H9 (cell line): ENCODE measurements at regions not wholly inside any gene's neighbourhood (a gene's known extent, or its start where the extent isn't known, plus 50 kb on each side); places are given as distances from the start of the nearest gene placed in this dataset.

Experiments used
- DNase-seq: peaks from one replicate; pipeline ENCODE4 v3.0.0-alpha.2; 2017
- H2AFZ ChIP-seq: one replicate; pipeline ENCODE4 v1.6.1; 2013; ENCODE audit warnings: mild to moderate bottlenecking, low read length, control low read depth, moderate library complexity
- H2AK5ac ChIP-seq: 2 replicates; pipeline ENCODE4 v1.6.1; 2013; ENCODE audit warnings: low read length, control low read depth, mixed read lengths; ENCODE audit not compliant: insufficient read length
- H2BK120ac ChIP-seq: one replicate; pipeline ENCODE4 v1.6.1; 2013; ENCODE audit warnings: low read depth, mild to moderate bottlenecking, low read length, control low read depth, inconsistent platforms; ENCODE audit not compliant: poor library complexity, severe bottlenecking
- H2BK12ac ChIP-seq: 2 replicates; pipeline ENCODE4 v1.6.1; 2013; ENCODE audit warnings: low read length, control low read depth, mixed read lengths, low read depth; ENCODE audit not compliant: insufficient read length
- H2BK15ac ChIP-seq: 2 replicates; pipeline ENCODE4 v1.6.1; 2013; ENCODE audit warnings: low read depth, low read length, control low read depth
- H2BK20ac ChIP-seq: one replicate; pipeline ENCODE4 v1.6.1; 2013; ENCODE audit warnings: low read depth, mild to moderate bottlenecking, low read length, control low read depth, inconsistent platforms; ENCODE audit not compliant: poor library complexity, severe bottlenecking
- H2BK5ac ChIP-seq: 2 replicates; pipeline ENCODE4 v1.6.1; 2013; ENCODE audit warnings: low read length, control low read depth, mixed read lengths; ENCODE audit not compliant: insufficient read length
- H3K14ac ChIP-seq: 2 replicates; pipeline ENCODE4 v1.6.1; 2013; ENCODE audit warnings: low read length, control low read depth; ENCODE audit not compliant: insufficient read depth
- H3K18ac ChIP-seq: 2 replicates; pipeline ENCODE4 v1.6.1; 2013; ENCODE audit warnings: low read depth, mild to moderate bottlenecking, mixed read lengths, low read length, control low read depth; ENCODE audit not compliant: insufficient read length
- H3K23ac ChIP-seq: 2 replicates; pipeline ENCODE4 v1.6.1; 2013; ENCODE audit warnings: low read length, control low read depth, mixed read lengths, low read depth; ENCODE audit not compliant: insufficient read length
- H3K23me2 ChIP-seq: 2 replicates; pipeline ENCODE4 v1.6.1; 2013; ENCODE audit warnings: low read depth, mild to moderate bottlenecking, mixed read lengths, low read length, control low read depth; ENCODE audit not compliant: insufficient read length, poor library complexity, severe bottlenecking
- H3K27ac ChIP-seq: 2 replicates; pipeline ENCODE4 v1.5.1; 2013; ENCODE audit warnings: low read length, control low read depth, mixed read lengths, low read depth; ENCODE audit not compliant: insufficient read length
- H3K27me3 ChIP-seq: 2 replicates; pipeline ENCODE4 v1.6.1; 2013; ENCODE audit warnings: low read length, control low read depth, inconsistent platforms; ENCODE audit not compliant: insufficient read depth
- H3K4ac ChIP-seq: 2 replicates; pipeline ENCODE4 v1.6.1; 2013; ENCODE audit warnings: low read depth, mild to moderate bottlenecking, control low read depth, inconsistent platforms, low read length, moderate library complexity
- H3K4me1 ChIP-seq: 2 replicates; pipeline ENCODE4 v1.6.1; 2013; ENCODE audit warnings: low read length, control low read depth, inconsistent platforms; ENCODE audit not compliant: insufficient read depth
- H3K4me2 ChIP-seq: 2 replicates; pipeline ENCODE4 v1.6.1; 2013; ENCODE audit warnings: low read length, control low read depth, mixed read lengths; ENCODE audit not compliant: insufficient read length, insufficient read depth
- H3K56ac ChIP-seq: 2 replicates; pipeline ENCODE4 v1.6.1; 2013; ENCODE audit warnings: low read depth, mild to moderate bottlenecking, mixed read lengths, low read length, control low read depth; ENCODE audit not compliant: insufficient read length
- H3K79me1 ChIP-seq: 2 replicates; pipeline ENCODE4 v1.6.1; 2013; ENCODE audit warnings: low read depth, mild to moderate bottlenecking, moderate library complexity, low read length, control low read depth, inconsistent platforms; ENCODE audit not compliant: insufficient read depth, poor library complexity, severe bottlenecking
- H3K79me2 ChIP-seq: 2 replicates; pipeline ENCODE4 v1.6.1; 2013; ENCODE audit warnings: low read length, control low read depth, inconsistent platforms; ENCODE audit not compliant: insufficient read depth
- H3K9ac ChIP-seq: 2 replicates; pipeline ENCODE4 v1.6.1; 2013; ENCODE audit warnings: low read length, control low read depth, mixed read lengths; ENCODE audit not compliant: insufficient read length; ENCODE audit errors: extremely low read depth
- H3K9me3 ChIP-seq: one replicate; pipeline ENCODE4 v1.6.1; 2013; ENCODE audit warnings: low read depth, low read length, inconsistent platforms; ENCODE audit not compliant: control insufficient read depth
- H3T11ph ChIP-seq: one replicate; pipeline ENCODE4 v1.6.1; 2013; ENCODE audit warnings: mild to moderate bottlenecking, low read length, control low read depth, inconsistent platforms
- H4K20me1 ChIP-seq: one replicate; pipeline ENCODE4 v1.6.1; 2013; ENCODE audit not compliant: control insufficient read depth, insufficient read length, insufficient read depth
- H4K5ac ChIP-seq: 2 replicates; pipeline ENCODE4 v1.6.1; 2013; ENCODE audit warnings: low read depth, mild to moderate bottlenecking, mixed read lengths, low read length, control low read depth; ENCODE audit not compliant: insufficient read length
- H4K8ac ChIP-seq: replicated peaks from 2 replicates; pipeline ENCODE4 v1.6.1; 2013; ENCODE audit warnings: low read length, control low read depth, mixed read lengths, low read depth; ENCODE audit not compliant: insufficient read length
- H4K91ac ChIP-seq: 2 replicates; pipeline ENCODE4 v1.6.1; 2013; ENCODE audit warnings: low read depth, mild to moderate bottlenecking, moderate library complexity, mixed read lengths, low read length, control low read depth; ENCODE audit not compliant: insufficient read length
- H3K27ac Mint-ChIP-seq, 3 experiments: 2 replicates in 2 of 3; 3 replicates in 1 of 3; pipeline ENCODE4 v1.8.0; 2020 to 2021; ENCODE audit warnings: mixed read lengths in 3 of 3, mild to moderate bottlenecking in 1 of 3, moderate library complexity in 1 of 3
- H3K27me3 Mint-ChIP-seq: 2 replicates; pipeline ENCODE4 v1.8.0; 2021; ENCODE audit warnings: low read depth, mild to moderate bottlenecking, moderate library complexity, mixed read lengths
- H3K36me3 Mint-ChIP-seq, 3 experiments: 2 replicates in 2 of 3; 3 replicates in 1 of 3; pipeline ENCODE4 v1.8.0; 2020 to 2021; ENCODE audit warnings: low read depth in 3 of 3, mixed read lengths in 3 of 3; ENCODE audit not compliant: insufficient read depth in 1 of 3
- H3K4me1 Mint-ChIP-seq, 2 experiments: 2 replicates each; pipeline ENCODE4 v1.8.0; 2020; ENCODE audit warnings: mixed read lengths in 2 of 2
- H3K4me3 Mint-ChIP-seq, 2 experiments: 2 replicates in 1 of 2; 3 replicates in 1 of 2; pipeline ENCODE4 v1.8.0; 2020 to 2021; ENCODE audit warnings: mild to moderate bottlenecking in 2 of 2, mixed read lengths in 2 of 2, moderate library complexity in 1 of 2
- H3K9me3 Mint-ChIP-seq, 2 experiments: 2 replicates in 1 of 2; 3 replicates in 1 of 2; pipeline ENCODE4 v1.8.0; 2020; ENCODE audit warnings: mild to moderate bottlenecking in 2 of 2, mixed read lengths in 2 of 2, moderate library complexity in 1 of 2
- CTCF ChIP-seq: fragments of 200-600 bp; sonication (generic); conservative IDR thresholded peaks from 3 replicates; pipeline ENCODE4 v1.8.0; 2021; ENCODE audit warnings: antibody characterized with exemption, mild to moderate bottlenecking
- WGBS: extraction: QIAGEN DNeasy Blood & Tissue Kit; methylation state at CpG from one replicate; pipeline ENCODE4 v1.1.7; 2013; ENCODE audit warnings: missing lambda C conversion rate, low lambda C conversion rate, mixed read lengths; ENCODE audit not compliant: insufficient read length; ENCODE audit errors: extremely low coverage; 5-methylcytosine and 5-hydroxymethylcytosine counted together

- Histone ChIP-seq H3K56ac (no peak overlapping the region), H2AK5ac (no peak overlapping the region), H3K4ac (no peak overlapping the region), H3K27ac (no peak overlapping the region), H3K4me2 (no peak overlapping the region), H3T11ph (no peak overlapping the region), H3K4me1 (no peaks in the 10 kb centered on the region), H4K91ac (no peak overlapping the region), H3K79me1 (no peaks in the 10 kb centered on the region), H3K27me3 (no peaks in the 10 kb centered on the region), H4K20me1 (no peaks in the 10 kb centered on the region), H2BK120ac (no peak overlapping the region), H3K9ac (no peak overlapping the region), H2BK5ac (no peak overlapping the region), H2BK15ac (no peak overlapping the region), H4K5ac (no peak overlapping the region), H3K18ac (no peak overlapping the region), H3K23me2 (no peaks in the 10 kb centered on the region), H3K79me2 (no peaks in the 10 kb centered on the region), H2BK12ac (no peak overlapping the region), H4K8ac (no peak overlapping the region), H3K14ac (no peak overlapping the region), H2BK20ac (no peak overlapping the region), H3K9me3 (peaks cover 6% of the 10 kb centered on the region), H2AFZ (no peak overlapping the region), H3K23ac (no peak overlapping the region)
- Mint-ChIP-seq H3K36me3 (peaks cover 6 to 12% (median 8%) of the 10 kb centered on the region in 3 experiments; a peak in 3 of 7 replicates), H3K27ac (no peak overlapping the region), H3K4me1 (no peaks in the 10 kb centered on the region; a peak in 1 of 4 replicates), H3K4me3 (no peak overlapping the region), H3K9me3 (peaks cover 9 to 10% of the 10 kb centered on the region in 2 experiments), H3K27me3 (peaks cover 1% of the 10 kb centered on the region)
- no peak for TF ChIP-seq CTCF
- no CpG with 5 or more reads among the region's 5 CpGs for WGBS
- DNase-seq = no peak
These were observed 228.1 kb downstream of the BAMBI start for GRCh38 chr10:28905371-28905770.
